GM12875 (cell line): ENCODE measurements at regions not wholly inside any gene's neighbourhood (a gene's known extent, or its start where the extent isn't known, plus 50 kb on each side); places are given as distances from the start of the nearest gene placed in this dataset.
A peak's percentile ranks its signal among the peaks of the same experiment; 100 is the strongest.

ENCODE experiments used
- H3K4me3 ChIP-seq: one replicate; pipeline ENCODE4 v1.5.1; 2011; ENCODE audit warnings: low read depth, low read length, control low read depth
- TF ChIP-seq, protein P1 (sequence below): IDR thresholded peaks from 2 replicates; pipeline ENCODE4 v1.5.1; 2011; ENCODE audit warnings: low read depth, mild to moderate bottlenecking, control low read depth, inconsistent platforms, low read length, moderate library complexity, borderline replicate concordance; ENCODE audit not compliant: insufficient read depth

DNA sequence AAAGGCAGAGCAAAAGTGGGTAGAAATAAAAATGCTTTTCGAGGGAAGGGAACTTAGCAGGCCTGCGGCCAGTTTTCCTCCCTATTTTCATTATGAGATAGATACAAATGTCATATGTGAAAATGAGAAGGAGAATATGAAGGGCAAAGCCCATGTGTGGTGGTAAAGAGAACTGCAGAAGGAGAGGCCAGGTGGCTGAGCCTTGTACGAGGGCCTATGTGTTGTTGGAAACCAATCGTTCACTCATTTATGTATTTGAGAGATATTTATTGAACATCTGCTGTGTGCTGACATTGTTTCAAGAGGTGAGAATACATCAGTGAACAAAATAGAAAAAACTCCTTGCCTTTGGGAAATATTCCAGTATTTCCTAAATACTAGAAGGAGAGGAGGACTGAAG lies 147.7 kb downstream of the SH3BGRL2 start:
- H3K4me3 ChIP-seq: no peak overlapping the region
- TF ChIP-seq, protein P1, sequence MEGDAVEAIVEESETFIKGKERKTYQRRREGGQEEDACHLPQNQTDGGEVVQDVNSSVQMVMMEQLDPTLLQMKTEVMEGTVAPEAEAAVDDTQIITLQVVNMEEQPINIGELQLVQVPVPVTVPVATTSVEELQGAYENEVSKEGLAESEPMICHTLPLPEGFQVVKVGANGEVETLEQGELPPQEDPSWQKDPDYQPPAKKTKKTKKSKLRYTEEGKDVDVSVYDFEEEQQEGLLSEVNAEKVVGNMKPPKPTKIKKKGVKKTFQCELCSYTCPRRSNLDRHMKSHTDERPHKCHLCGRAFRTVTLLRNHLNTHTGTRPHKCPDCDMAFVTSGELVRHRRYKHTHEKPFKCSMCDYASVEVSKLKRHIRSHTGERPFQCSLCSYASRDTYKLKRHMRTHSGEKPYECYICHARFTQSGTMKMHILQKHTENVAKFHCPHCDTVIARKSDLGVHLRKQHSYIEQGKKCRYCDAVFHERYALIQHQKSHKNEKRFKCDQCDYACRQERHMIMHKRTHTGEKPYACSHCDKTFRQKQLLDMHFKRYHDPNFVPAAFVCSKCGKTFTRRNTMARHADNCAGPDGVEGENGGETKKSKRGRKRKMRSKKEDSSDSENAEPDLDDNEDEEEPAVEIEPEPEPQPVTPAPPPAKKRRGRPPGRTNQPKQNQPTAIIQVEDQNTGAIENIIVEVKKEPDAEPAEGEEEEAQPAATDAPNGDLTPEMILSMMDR: 0 out of 2 replicates have a peak, but pooled peaks have one; percentile 7

DNA sequence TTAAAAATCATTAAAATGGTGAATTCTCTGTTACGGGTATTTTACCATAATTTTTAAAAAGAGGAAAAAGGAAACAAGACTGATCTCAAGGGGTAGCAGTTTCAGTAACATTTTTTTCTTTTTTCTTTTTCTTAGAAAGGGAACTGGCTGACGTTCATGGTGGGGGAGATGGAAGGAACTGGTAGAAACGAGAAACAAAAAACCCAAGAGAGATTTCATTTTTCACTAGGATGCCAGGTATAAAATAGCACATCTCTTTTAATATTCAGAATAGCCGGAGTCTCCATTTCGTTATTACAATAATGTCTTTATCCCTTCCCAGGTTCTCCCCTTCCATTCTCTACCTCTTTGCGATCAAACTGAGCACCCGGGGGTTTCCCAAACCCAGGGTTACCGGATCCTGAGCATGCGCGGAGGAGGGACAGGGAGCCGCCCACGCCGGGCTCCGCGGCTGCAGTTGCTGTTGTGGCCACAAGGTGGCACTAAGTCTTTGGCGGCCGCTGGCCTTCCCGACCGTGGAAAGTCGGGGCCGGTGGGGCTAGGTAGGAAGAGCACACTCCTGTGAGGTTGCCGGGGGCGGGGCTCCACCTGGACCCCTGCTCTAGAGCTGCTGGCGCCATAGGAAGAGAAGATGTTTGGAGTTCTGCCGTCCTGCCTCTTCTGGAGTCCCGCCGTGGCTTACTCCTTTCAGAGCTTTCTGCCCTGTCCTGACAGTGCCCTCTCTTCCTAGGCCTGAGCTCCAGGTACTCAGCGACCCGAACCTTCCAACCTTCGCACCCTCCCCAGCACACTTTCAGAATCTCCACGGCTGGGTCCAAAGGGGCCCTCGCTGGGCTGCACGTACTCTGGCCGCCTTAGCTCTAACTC lies 146.8 kb downstream of the SH3BGRL2 start:
- TF ChIP-seq, protein P1: peak; percentile 93
- peak overlapping the region; percentile 36 for H3K4me3 ChIP-seq

DNA sequence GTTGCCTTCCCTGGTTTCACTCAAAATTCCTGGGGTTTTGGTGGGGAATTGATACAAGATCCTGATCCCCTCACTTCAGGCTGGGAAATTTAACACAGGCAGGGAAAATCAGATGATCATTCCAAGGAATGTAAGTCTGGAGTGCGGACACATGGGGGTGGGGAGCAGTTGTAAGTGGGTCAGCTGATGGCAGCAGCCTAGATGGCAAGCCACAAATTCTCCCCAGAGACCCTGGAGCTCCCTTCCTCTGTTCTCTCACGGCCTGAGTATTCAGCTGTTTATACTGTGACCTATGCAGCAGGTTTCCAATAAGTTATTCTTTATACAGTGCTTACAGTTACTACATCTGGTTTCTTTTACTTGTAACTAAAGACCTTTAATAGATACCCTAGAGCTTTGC lies 144.9 kb downstream of the SH3BGRL2 start:
- TF ChIP-seq, protein P1: no peak
- H3K4me3 ChIP-seq: no peak overlapping the region

DNA sequence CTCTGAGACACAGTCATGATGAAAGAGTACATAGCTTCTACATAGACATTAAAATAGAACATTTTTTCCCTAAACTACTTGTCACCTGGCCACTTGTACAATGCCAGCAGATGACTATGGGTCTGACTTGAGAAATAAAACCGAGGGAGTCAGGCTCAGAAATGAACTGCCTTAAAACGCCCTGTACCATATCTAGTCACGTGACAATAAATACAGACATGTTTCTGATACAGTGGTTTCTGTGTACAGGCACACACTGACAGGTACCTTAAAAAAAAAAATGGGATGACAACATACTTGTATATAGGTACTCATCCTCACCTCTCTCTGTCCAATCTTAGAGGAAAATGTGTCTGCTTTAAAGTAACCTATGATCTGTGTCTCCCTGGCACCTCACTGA lies 144.1 kb downstream of the SH3BGRL2 start:
- TF ChIP-seq, protein P1: no peak
- H3K4me3 ChIP-seq: no peak overlapping the region

DNA sequence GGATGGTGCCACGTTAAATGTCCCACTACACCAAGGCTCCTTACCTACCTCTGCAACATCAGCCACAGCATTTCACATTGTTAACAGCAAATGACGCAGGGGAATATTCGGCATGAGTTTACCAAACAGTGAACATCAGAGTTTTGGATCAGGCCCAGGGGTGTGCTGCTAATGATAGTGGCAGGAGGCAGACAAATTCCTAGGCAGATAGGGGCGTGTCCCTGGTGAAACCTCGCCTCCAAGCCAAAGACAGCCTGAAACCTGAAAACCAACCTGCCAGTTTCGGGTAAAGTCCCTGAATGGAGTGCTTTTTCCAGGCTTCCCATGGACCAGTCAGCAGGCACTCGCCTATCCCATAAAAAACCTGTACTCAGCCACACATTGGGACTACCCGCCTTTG lies 133.6 kb downstream of the SH3BGRL2 start:
- TF ChIP-seq, protein P1: no peak
- H3K4me3 ChIP-seq: no peak overlapping the region

DNA sequence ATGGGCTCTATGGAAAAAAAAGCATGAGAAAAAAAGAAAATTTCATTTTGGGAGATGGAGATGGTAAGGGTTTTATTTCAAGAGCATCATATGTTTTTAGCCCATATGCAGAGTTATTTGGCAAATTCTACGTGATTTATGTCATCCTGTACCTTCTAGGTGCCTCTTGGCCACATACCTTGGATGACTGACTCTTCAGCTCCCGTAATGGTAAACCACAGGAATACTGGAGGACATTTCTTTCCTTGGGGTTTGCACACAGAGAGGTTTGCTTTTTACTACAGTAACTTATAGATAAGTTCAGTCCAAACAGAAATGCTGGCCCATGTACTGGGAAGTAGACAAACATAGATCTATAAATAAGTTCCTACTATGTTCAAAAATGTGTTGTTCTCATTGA lies 132.2 kb downstream of the SH3BGRL2 start:
- TF ChIP-seq, protein P1: no peak
- H3K4me3 ChIP-seq: no peak overlapping the region

DNA sequence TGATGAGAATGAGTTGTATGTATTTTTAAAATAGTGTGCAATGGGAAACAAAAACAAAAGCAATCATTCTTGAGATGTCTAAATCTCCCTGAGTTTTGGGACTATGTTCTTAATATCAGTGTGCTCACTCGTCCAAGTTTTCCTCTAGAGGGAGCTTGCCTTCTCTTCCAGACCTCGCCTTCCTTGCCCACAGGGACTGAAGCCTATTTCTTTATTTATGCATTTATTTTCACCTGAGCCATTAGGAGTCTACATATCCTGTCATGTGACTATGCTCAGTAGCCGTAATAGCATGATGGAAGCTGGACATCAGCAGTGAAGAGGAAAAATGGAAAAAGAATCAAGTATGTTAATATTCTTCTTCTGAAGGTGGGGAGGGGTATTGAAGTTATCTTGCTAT lies 131.2 kb downstream of the SH3BGRL2 start:
- no peak overlapping the region for H3K4me3 ChIP-seq
- TF ChIP-seq, protein P1: no peak
